GM12878 (cell line): ENCODE measurements at regions not wholly inside any gene's neighbourhood (a gene's known extent, or its start where the extent isn't known, plus 50 kb on each side); places are given as distances from the start of the nearest gene placed in this dataset.

Experiments used
- CTCF ChIP-seq, 3 experiments: IDR thresholded peaks in 2 of 3; conservative IDR thresholded peaks in 1 of 3; 2 replicates each; pipeline ENCODE4 v1.5.1; 2011; ENCODE audit warnings: low read depth in 3 of 3, low read length in 3 of 3, mild to moderate bottlenecking in 3 of 3, control low read depth in 2 of 3, moderate library complexity in 2 of 3, inconsistent platforms in 1 of 3, mixed read lengths in 1 of 3; ENCODE audit not compliant: control insufficient read depth in 2 of 3, insufficient read depth in 1 of 3; ENCODE audit errors: extremely low read depth in 1 of 3
- HCFC1 ChIP-seq: fragments of 150-350 bp; IDR thresholded peaks from 2 replicates; pipeline ENCODE4 v1.6.1; 2014; ENCODE audit warnings: low read length
- NFIC ChIP-seq: IDR thresholded peaks from 2 replicates; pipeline ENCODE4 v1.6.1; 2012; ENCODE audit warnings: low read depth, mild to moderate bottlenecking, inconsistent platforms, low read length, moderate library complexity
- RAD21 ChIP-seq: IDR thresholded peaks from 2 replicates; pipeline ENCODE4 v1.6.1; 2011; ENCODE audit warnings: mild to moderate bottlenecking, low read depth, low read length, moderate library complexity; ENCODE audit not compliant: insufficient read depth
- SKIL ChIP-seq: fragments of 450-650 bp; IDR thresholded peaks from 2 replicates; pipeline ENCODE4 v1.6.1; 2017; ENCODE audit warnings: mild to moderate bottlenecking, low read depth, inconsistent platforms; ENCODE audit not compliant: poor library complexity, severe bottlenecking
- SMAD1 ChIP-seq: fragments of 450-650 bp; IDR thresholded peaks from 2 replicates; pipeline ENCODE4 v1.6.1; 2018; ENCODE audit warnings: mild to moderate bottlenecking, low read depth; ENCODE audit not compliant: partially characterized antibody

GRCh38 chr11:21912285-21912684 lies 280.6 kb upstream of the ANO5 start:
- TF ChIP-seq CTCF (IDR thresholded peaks at IDR 0.05 in 2 of 3, conservative IDR thresholded peaks at IDR 0.05 in 1 of 3; ENCODE audit: control insufficient read depth in 2 of 3, extremely low read depth in 1 of 3, insufficient read depth in 1 of 3, low read depth in 3 of 3, low read length in 3 of 3) (no peak), NFIC (no peak), RAD21 (no peak), SKIL (no peak), HCFC1 (no peak), SMAD1 (no peak)
